GDM1 (cell line): ENCODE measurements at regions not wholly inside any gene's neighbourhood (a gene's known extent, or its start where the extent isn't known, plus 50 kb on each side); places are given as distances from the start of the nearest gene placed in this dataset.
"Not testable (repeated sequence)": the region's sequence is repeated elsewhere in the genome, so short reads cannot be mapped to it uniquely, and the experiment has no call there.

Source experiments
- DNase-seq: peaks from one replicate; lab custom pipeline; 2025; lab: John Stamatoyannopoulos, UW

GRCh38 chr2:75325594-75325993 lies 126.3 kb upstream of the TACR1 start:
- no peak for DNase-seq

GRCh38 chr2:75324861-75325284 lies 125.6 kb upstream of the TACR1 start:
- DNase-seq: no peak

GRCh38 chr2:75324141-75324540 lies 124.8 kb upstream of the TACR1 start:
- DNase-seq: no peak

GRCh38 chr2:75321599-75321922 lies 122.2 kb upstream of the TACR1 start:
- DNase-seq: no peak

GRCh38 chr2:75320898-75321598 lies 121.7 kb upstream of the TACR1 start:
- DNase-seq: no peak

GRCh38 chr2:75319951-75320350 lies 120.6 kb upstream of the TACR1 start:
- DNase-seq: no peak

GRCh38 chr2:75317802-75318201 lies 118.5 kb upstream of the TACR1 start:
- DNase-seq: no peak

- no peak for DNase-seq
Measured at GRCh38 chr2:75317316-75317715, 118.0 kb upstream of the TACR1 start.

- no peak for DNase-seq
Measured at GRCh38 chr2:75315436-75315835, 116.1 kb upstream of the TACR1 start.

- no peak for DNase-seq
Measured at GRCh38 chr2:75311993-75312392, 112.7 kb upstream of the TACR1 start.

GRCh38 chr2:75311521-75311920 lies 112.2 kb upstream of the TACR1 start:
- no peak for DNase-seq

- DNase-seq: no peak
Measured at GRCh38 chr2:75310876-75311275, 111.6 kb upstream of the TACR1 start.

GRCh38 chr2:75309596-75310463 lies 110.5 kb upstream of the TACR1 start:
- no peak for DNase-seq

GRCh38 chr2:75303227-75303626 lies 103.9 kb upstream of the TACR1 start:
- no peak for DNase-seq

- no peak for DNase-seq
Measured at GRCh38 chr2:75294362-75294761, 95.0 kb upstream of the TACR1 start.

- DNase-seq: no peak
Measured at GRCh38 chr2:75292826-75293225, 93.5 kb upstream of the TACR1 start.

- DNase-seq: no peak
Measured at GRCh38 chr2:75290600-75291150, 91.4 kb upstream of the TACR1 start.

- no peak for DNase-seq
Measured at GRCh38 chr2:75289771-75290170, 90.5 kb upstream of the TACR1 start.

GRCh38 chr2:75289178-75289577 lies 89.9 kb upstream of the TACR1 start:
- DNase-seq: not testable (repeated sequence)

GRCh38 chr2:75288760-75289159 lies 89.4 kb upstream of the TACR1 start:
- no peak for DNase-seq

- no peak for DNase-seq
Measured at GRCh38 chr2:75287624-75288316, 88.5 kb upstream of the TACR1 start.

GRCh38 chr2:75284345-75284744 lies 85.0 kb upstream of the TACR1 start:
- DNase-seq: no peak
